Central memory CD8-positive, alpha-beta T cell (primary cell): ENCODE measurements at regions not wholly inside any gene's neighbourhood (a gene's known extent, or its start where the extent isn't known, plus 50 kb on each side); places are given as distances from the start of the nearest gene placed in this dataset.
"Not testable (repeated sequence)": the region's sequence is repeated elsewhere in the genome, so short reads cannot be mapped to it uniquely, and the experiment has no call there.

Source experiments
- ATAC-seq: fragments of 150-1000 bp; cut with Tn5 transposase; replicated peaks from 2 replicates; pipeline ENCODE4 v1.10.0; 2022; ENCODE audit warnings: mild to moderate bottlenecking, moderate FRiP score, moderate number of reproducible peaks; ENCODE audit not compliant: poor library complexity, severe bottlenecking; ENCODE audit errors: extremely low read depth
- DNase-seq, 2 donors: peaks; one replicate each; pipeline ENCODE4 v3.0.0; 2021; ENCODE audit warnings: low spot score in 2 of 2
- H3K27ac Mint-ChIP-seq: one replicate; pipeline ENCODE4 v1.8.0; 2022; ENCODE audit warnings: low read depth, mild to moderate bottlenecking, moderate library complexity, mixed read lengths
- H3K27me3 Mint-ChIP-seq: one replicate; pipeline ENCODE4 v1.8.0; 2022; ENCODE audit warnings: mixed read lengths
- H3K36me3 Mint-ChIP-seq: one replicate; pipeline ENCODE4 v1.8.0; 2022; ENCODE audit warnings: mild to moderate bottlenecking, moderate library complexity, mixed read lengths; ENCODE audit not compliant: insufficient read depth
- H3K4me1 Mint-ChIP-seq: one replicate; pipeline ENCODE4 v1.8.0; 2022; ENCODE audit warnings: mixed read lengths
- H3K4me3 Mint-ChIP-seq: one replicate; pipeline ENCODE4 v1.8.0; 2022; ENCODE audit warnings: mild to moderate bottlenecking, moderate library complexity, mixed read lengths
- H3K9me3 Mint-ChIP-seq: one replicate; pipeline ENCODE4 v1.8.0; 2022; ENCODE audit warnings: mixed read lengths

DNA sequence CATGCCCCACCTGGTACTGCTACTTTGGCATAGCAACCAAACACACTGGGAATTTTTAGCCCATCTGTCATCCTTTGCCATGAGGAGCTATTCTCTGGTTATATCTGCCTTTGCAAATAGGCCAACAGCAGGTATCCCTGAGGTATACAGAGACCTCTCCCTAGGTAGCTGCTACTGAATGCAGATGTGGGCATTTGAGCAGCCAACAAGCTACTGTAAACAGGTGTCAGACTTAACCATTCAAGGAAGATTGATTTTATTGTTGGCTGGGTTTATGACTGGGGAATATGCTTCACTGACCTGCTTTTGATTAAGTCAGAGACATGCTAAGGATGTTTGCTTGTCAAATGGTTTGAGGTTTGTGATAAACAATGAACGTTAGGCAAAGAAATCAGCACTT is 183.2 kb downstream of the OXSM start:
- ATAC-seq (no peak), DNase-seq (no peak)
- H3K36me3 Mint-ChIP-seq, result no peaks in the 10 kb centered on the region
- H3K27me3 Mint-ChIP-seq, result peaks cover 10% of the 10 kb centered on the region
- no peaks in the 10 kb centered on the region for H3K4me1 Mint-ChIP-seq
- H3K27ac Mint-ChIP-seq, result no peak overlapping the region
- H3K4me3 Mint-ChIP-seq, result no peak overlapping the region
- H3K9me3 Mint-ChIP-seq, result peaks cover 13% of the 10 kb centered on the region

DNA sequence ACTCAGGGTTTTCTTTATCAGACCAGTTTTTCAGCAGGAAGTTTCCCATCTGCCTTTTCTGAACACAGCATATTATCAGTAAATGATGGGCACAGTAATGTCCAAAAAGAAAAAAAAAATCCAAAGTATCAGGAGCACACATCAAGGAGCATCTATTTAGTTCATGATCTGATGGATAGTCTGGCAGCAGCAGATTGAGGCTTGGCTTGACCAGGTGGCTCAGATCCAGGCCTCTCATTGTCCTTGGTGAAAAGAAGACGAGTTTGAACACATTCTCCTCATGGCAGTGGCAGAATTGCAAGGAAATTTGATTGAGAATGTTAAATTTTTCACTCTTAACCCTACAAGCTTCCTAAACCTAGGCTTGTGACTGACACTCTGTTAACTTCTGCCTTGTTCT is 192.9 kb downstream of the OXSM start:
- H3K4me3 Mint-ChIP-seq, result no peak overlapping the region

DNA sequence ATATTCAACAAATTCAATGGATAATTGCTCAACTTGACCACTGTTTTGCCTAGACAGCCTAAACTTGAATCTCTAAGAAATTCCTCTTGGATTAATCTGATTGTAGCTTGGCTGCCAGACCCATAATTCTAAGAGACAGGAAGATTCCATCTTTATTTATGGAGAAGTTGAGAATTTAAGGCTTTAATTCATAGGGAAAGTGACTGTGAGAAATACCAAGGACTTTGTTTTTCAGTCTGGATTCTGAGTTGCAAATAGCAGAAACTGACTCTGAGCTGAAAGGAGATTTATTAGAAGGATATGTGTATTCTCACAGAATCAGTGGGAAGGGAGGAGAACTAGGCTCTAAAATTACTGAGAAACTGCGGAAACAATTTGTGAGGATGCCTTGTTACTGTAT is 195.7 kb downstream of the OXSM start:
- H3K4me3 Mint-ChIP-seq, result no peak overlapping the region
- H3K36me3 Mint-ChIP-seq, result no peaks in the 10 kb centered on the region
- no peak overlapping the region for H3K27ac Mint-ChIP-seq
- no peak for DNase-seq
- no peak for ATAC-seq
- H3K4me1 Mint-ChIP-seq, result no peaks in the 10 kb centered on the region
- H3K9me3 Mint-ChIP-seq, result peaks cover 6% of the 10 kb centered on the region
- no peaks in the 10 kb centered on the region for H3K27me3 Mint-ChIP-seq

More for the DNA sequence above, 192.9 kb downstream of the OXSM start:
- no peaks in the 10 kb centered on the region for H3K36me3 Mint-ChIP-seq
- no peak overlapping the region for H3K27ac Mint-ChIP-seq
- peaks cover 6% of the 10 kb centered on the region for H3K9me3 Mint-ChIP-seq
- no peak for DNase-seq
- H3K4me1 Mint-ChIP-seq, result no peaks in the 10 kb centered on the region
- ATAC-seq, result no peak
- no peaks in the 10 kb centered on the region for H3K27me3 Mint-ChIP-seq

DNA sequence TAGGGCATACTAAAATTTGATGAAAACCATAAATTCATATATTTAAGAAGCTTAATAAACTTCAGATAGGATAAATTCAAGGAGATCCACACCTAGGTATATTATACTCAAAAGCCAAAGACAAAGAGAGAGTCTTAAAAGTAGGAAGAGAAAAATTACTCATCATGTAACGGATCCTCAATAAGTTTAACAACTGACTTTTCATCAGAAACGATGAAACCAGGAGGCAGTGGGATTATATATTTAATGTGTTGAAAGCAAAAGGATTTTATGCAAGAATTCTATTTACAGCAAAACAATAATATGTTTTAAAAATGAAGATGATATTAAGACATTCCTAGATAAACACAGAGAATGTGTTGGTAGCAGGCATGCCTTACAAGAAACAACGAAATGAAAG is 202.7 kb downstream of the OXSM start:
- Mint-ChIP-seq H3K4me1 (no peaks in the 10 kb centered on the region), H3K27me3 (no peaks in the 10 kb centered on the region), H3K9me3 (peaks cover 17% of the 10 kb centered on the region), H3K27ac (no peak overlapping the region), H3K36me3 (peaks cover 3% of the 10 kb centered on the region), H3K4me3 (no peak overlapping the region)
- ATAC-seq (no peak), DNase-seq (no peak)

DNA sequence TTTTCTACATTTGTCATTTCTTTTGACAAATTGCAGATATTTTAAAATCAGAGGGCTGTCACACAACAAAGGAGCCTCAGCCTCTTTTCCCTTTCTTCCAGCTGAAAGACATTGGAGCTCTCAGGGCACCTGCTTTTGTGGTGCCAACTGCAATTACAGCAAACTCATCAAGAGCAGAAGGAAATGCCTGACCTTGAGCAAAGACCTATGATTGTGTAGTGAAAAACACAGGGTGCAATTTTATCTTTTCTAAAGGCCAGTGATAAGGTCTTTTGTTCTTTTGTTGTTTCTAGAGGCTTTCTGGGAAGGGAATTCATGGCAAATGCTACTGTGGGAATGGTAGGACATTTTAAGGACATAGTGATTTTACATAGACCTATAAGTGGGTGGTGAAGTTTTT is 214.3 kb downstream of the OXSM start:
- Mint-ChIP-seq H3K9me3 (no peaks in the 10 kb centered on the region), H3K4me1 (no peaks in the 10 kb centered on the region), H3K27ac (no peak overlapping the region), H3K4me3 (no peak overlapping the region), H3K36me3 (peaks cover 1% of the 10 kb centered on the region), H3K27me3 (no peaks in the 10 kb centered on the region)
- ATAC-seq (no peak), DNase-seq (no peak)

DNA sequence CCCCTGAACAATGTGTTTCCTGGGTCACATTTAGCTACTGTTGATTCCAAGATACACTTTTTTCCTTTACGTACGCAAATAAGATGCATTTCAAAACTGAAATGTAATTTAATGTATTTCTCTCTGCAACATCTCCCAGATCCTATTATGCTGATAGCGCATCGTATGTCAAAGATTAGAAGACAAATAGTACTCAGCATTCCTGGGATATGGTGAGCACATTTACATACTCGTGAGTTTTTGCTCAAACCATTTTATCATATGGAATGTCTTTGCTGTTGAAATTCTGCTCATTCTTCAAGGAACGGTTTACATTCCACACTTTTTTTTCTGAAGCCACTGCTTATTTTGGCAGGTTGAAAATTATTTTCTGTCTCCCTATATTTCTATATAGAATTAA is 221.4 kb downstream of the OXSM start:
- Mint-ChIP-seq H3K4me1 (no peaks in the 10 kb centered on the region), H3K27me3 (no peaks in the 10 kb centered on the region), H3K36me3 (peaks cover 2% of the 10 kb centered on the region), H3K27ac (no peak overlapping the region), H3K9me3 (peaks cover 5% of the 10 kb centered on the region), H3K4me3 (no peak overlapping the region)
- DNase-seq (no peak), ATAC-seq (no peak)

DNA sequence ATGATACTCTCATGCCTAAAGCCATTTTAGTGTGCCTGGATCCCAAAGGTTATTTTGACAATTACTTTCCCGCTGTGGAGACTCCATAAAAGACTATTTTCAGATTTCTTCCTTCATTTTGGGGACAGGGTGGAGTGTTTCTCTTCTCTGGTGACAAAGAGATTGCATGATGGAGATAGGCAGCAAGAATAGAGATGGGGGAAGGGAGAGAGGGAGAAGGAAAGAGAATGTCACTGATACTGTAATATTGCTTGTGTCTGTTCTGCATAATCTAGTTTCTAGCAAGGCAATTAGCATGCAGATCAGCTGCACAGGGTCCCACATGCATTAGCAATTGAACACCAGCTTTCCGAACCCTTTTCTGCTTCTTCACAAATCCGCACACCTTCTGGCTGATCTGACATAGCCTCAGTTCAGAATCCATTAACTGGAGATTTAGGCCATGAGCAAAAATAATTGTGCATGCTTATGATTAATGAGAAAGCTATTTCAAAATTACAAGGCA is 222.4 kb downstream of the OXSM start:
- no peaks in the 10 kb centered on the region for H3K27me3 Mint-ChIP-seq
- no peak overlapping the region for H3K27ac Mint-ChIP-seq
- peaks cover 2% of the 10 kb centered on the region for H3K36me3 Mint-ChIP-seq
- DNase-seq (no peak), ATAC-seq (no peak)
- H3K9me3 Mint-ChIP-seq, result peaks cover 5% of the 10 kb centered on the region
- no peaks in the 10 kb centered on the region for H3K4me1 Mint-ChIP-seq
- H3K4me3 Mint-ChIP-seq, result no peak overlapping the region

DNA sequence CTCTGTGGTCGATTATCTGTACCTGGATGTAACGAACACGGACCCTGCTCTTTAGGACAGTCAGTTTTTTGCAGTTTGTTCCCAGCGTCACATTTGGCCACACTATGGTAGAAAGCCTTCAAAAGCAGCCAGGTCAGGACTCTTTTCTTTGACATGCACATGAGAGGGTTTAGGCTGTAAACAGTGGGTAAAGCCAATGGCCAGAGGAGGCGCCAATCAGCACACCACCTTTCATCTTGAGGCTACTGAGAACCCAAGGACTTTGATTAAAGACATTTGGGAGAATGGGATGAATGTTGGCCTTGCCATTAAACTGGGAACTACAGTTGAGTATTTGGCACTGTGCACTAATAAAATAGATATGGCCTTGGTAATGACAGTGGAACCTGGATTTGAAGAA is 225.9 kb downstream of the OXSM start:
- Mint-ChIP-seq H3K36me3 (no peaks in the 10 kb centered on the region), H3K4me3 (no peak overlapping the region), H3K27ac (no peak overlapping the region), H3K4me1 (no peaks in the 10 kb centered on the region), H3K27me3 (no peaks in the 10 kb centered on the region), H3K9me3 (peaks cover under 1% of the 10 kb centered on the region)
- DNase-seq (no peak), ATAC-seq (no peak)

DNA sequence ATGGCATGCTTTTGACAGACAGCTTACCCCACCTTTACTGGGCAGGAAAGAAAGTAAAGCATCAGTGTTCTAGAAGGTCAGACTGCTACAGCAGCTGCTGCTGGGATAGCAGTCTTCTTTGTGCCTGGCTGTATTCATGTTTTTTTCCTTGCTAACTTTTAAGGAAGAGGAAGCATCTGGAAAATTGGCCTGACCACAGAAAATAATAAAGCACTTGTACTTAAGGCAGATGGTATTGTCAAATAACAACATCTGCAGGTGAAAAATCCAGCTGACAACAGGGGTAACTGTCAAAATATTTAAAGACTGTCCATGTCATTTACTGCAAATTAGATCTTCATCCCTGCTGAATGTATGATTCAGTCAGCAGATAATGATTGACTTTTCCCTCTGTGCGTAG is 229.0 kb downstream of the OXSM start:
- Mint-ChIP-seq H3K27me3 (no peaks in the 10 kb centered on the region), H3K36me3 (peaks cover 2% of the 10 kb centered on the region), H3K4me3 (no peak overlapping the region), H3K27ac (no peak overlapping the region), H3K4me1 (no peaks in the 10 kb centered on the region), H3K9me3 (peaks cover 3% of the 10 kb centered on the region)
- ATAC-seq (no peak), DNase-seq (no peak)

DNA sequence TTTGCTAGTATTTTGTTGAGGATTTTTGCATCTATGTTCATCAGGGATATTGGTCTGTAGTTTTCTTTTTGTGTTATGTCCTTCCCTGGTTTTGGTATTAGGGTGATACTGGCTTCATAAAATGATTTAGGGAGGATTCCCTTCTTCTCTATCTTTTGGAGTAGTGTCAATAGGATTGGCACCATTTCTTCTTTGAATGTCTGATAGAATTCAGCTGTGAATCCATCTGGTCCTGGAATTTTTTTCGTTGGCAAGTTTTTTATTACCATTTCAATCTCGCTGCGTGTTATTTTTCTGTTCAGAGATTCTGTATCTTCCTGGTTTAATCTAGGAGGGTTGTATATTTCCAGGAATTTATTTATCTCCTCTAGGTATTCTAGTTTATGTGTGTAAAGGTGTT is 234.3 kb downstream of the OXSM start:
- DNase-seq, H3K36me3 Mint-ChIP-seq, H3K9me3 Mint-ChIP-seq, H3K4me3 Mint-ChIP-seq, H3K27ac Mint-ChIP-seq, H3K4me1 Mint-ChIP-seq, H3K27me3 Mint-ChIP-seq, ATAC-seq: not testable (repeated sequence)

DNA sequence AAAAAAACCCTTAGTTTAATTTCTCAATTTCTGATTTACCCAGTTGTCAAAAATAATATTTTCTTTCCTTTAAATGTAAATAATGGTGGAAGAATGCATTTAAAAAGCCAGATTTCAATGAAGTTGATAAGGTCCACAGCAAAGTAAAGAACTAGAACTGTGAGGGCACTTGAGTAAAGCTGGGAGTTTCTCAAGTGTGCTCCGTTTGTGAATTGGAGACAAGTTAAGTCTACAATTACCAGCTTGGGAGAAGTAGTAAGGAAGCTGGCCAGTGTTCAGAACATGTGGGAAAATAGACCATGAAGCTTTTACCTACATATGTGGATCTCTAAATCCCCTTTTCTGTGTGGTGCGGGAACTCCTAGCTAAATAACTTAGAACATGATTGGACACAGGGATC is 239.4 kb downstream of the OXSM start:
- H3K27ac Mint-ChIP-seq, result no peak overlapping the region
- peaks cover 6% of the 10 kb centered on the region for H3K9me3 Mint-ChIP-seq
- ATAC-seq (no peak), DNase-seq (no peak)
- no peaks in the 10 kb centered on the region for H3K27me3 Mint-ChIP-seq
- no peaks in the 10 kb centered on the region for H3K4me1 Mint-ChIP-seq
- no peaks in the 10 kb centered on the region for H3K36me3 Mint-ChIP-seq
- H3K4me3 Mint-ChIP-seq, result no peak overlapping the region

DNA sequence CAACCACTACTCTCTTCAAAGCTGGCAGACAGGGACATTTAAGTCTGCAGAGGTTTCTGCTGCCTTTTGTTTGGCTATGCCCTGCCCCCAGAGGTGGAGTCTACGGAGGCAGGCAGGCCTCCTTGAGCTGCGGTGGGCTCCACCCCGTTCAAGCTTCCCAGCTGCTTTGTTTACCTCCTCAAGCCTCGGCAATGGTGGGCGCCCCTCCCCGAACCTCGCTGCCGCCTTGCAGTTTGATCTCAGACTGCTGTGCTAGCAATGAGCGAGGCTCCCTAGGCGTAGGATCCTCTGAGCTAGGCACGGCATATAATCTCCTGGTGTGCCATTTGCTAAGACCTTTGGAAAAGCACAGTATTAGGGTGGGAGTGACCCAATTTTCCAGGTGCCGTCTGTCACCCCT is 252.2 kb downstream of the OXSM start:
- not testable (repeated sequence) for H3K27ac Mint-ChIP-seq, H3K36me3 Mint-ChIP-seq, H3K4me1 Mint-ChIP-seq, H3K27me3 Mint-ChIP-seq, DNase-seq, H3K4me3 Mint-ChIP-seq, ATAC-seq
- H3K9me3 Mint-ChIP-seq, result peaks cover 20% of the 10 kb centered on the region

DNA sequence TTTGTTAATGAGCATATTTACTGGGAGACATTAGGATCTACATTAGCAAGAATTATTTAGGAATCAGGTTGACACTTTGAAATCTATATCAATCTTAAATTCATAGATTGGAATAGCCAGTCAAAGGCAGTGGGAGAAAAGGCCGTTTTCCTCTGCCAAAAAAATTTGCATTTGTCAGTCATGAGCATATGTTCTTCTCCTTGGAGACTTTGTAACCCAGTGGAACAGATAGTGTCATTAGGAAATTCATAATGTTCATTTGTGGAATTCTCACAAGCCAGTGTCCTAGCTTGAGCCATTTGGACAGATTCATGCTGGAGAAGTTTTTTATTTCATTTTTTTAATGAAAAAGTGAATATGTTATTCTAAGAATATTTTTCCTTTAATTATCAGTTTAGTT is 260.1 kb downstream of the OXSM start:
- no peaks in the 10 kb centered on the region for H3K36me3 Mint-ChIP-seq
- H3K4me1 Mint-ChIP-seq, result no peaks in the 10 kb centered on the region
- no peak for ATAC-seq

DNA sequence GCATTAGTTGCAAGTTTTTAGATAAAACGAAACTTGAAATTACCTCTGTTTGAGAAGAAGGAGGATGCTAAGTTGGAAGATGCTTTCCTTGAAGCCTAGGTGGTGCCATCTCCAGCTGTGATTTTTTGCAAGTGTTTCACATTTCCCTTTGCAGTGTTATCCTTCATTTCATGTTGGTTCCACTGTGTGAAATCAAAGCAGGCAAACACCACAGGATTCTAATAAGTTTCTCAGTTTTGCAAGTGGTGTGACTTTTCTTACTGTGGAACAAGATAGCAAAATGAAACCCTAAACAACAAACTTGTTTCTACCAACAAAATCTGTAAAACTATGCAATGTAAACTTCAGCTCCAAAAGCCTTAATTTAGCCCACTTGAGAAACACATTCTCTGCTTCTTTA is 260.9 kb downstream of the OXSM start:
- Mint-ChIP-seq H3K27ac (no peak overlapping the region), H3K4me1 (no peaks in the 10 kb centered on the region), H3K9me3 (peaks cover 5% of the 10 kb centered on the region), H3K27me3 (no peaks in the 10 kb centered on the region), H3K4me3 (no peak overlapping the region), H3K36me3 (no peaks in the 10 kb centered on the region)
- no peak for DNase-seq
- ATAC-seq, result no peak

More for the DNA sequence above, 260.1 kb downstream of the OXSM start:
- Mint-ChIP-seq H3K9me3 (peaks cover 5% of the 10 kb centered on the region), H3K27ac (no peak overlapping the region), H3K4me3 (no peak overlapping the region), H3K27me3 (no peaks in the 10 kb centered on the region)
- no peak for DNase-seq
